HG03108 (cell line): ENCODE measurements at regions not wholly inside any gene's neighbourhood (a gene's known extent, or its start where the extent isn't known, plus 50 kb on each side); places are given as distances from the start of the nearest gene placed in this dataset.

Experiments used
- ATAC-seq: cut with Tn5 transposase; IDR thresholded peaks from one replicate; pipeline ENCODE4 v1.9.1; 2021; ENCODE audit warnings: moderate library complexity; ENCODE audit not compliant: unreplicated experiment

DNA sequence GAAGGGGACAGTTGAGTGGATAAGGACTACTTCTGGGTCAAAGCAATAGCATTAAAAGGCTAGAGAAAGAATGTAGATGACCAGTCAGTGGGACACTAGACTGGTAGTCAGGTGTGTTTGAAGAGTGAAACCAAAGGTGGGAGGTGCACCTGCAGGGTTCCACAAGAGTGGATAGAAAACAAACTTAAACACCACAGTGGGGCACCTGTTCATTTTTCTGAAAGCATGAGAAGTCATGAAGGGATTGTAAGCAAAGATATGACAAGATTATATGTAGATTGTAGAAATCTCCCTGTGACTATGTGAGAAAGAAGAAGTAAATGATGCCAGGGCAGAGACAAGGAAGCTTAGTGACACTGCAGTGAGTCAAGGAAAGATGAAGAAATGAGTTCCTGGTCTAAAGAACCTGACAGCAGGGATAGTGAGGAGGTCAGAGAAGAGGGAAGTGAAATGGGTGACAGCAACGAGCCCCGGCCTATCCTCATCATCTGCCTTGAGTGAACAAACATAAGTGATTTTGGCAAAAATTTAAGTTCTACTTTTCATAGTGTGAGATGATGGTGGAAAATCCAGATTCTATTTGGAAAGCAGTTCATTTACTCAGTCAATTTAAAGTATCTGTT is 296.9 kb downstream of the TLE4 start:
- no peak for ATAC-seq

DNA sequence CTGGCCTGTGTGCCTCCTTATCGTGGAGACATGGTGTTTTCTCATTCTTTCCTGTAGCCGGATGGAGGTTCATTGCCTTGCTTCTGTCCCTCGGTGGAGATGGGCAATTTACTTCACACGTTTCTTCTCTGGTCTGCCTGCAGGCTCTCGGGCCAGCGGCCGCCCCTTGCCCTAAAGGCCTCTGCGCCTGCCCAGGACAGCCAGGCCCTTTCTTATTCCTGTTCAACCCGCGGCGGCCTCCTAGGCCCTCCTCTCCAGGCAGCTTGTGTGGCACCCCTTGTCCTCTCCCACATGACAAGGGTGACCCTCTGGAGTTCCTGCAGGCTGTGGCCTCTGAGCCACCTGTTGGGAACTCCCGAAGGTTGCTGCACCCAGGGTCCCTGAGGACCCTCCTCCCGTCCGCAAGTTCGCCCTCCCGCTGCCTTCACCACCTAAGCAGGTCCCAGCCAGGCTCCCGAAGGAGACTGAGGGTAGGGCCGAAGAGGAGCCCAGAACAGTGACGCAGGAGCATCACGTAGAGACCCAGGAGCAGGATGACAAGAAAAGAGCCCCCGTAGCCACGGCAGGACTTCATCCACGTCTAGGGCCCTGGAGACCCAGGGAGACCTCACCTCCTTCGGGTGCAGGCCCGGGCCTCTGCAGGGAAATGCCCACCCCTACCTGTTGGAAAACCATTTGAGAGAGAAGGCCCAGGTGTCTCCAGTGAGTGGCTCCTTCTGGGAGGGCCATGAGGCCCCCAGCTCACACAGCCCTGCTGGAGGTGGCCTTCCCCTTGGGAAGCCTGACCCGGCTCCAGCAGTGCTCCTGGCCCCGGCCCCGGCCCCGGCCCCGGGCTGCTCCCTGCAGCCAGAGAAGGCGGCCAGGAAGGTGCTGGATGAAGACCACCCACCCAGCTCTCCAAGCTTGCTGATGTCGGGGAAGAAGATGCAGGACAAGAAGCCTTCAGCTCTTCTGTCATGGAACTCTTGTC is 291.4 kb downstream of the TLE4 start:
- no peak for ATAC-seq

DNA sequence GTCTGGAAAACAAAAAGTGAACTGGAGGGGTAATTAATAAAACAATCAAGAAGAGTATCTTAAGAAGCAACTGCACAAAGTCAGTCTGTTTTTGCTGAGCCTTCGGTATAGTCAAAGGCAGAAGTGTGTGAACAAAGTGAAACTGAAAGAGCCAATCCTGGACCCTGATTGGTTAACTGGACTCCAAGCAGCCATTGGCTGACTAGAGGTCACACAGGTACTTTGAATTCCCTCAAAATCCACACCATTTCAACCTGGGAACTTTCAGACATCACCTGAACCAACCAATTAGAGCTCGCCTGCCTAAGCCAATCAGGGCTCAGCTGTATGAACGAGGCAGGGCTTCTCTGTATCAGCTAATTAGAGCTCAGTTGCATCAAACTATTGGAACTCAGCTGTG is 286.7 kb downstream of the TLE4 start:
- ATAC-seq = no peak

DNA sequence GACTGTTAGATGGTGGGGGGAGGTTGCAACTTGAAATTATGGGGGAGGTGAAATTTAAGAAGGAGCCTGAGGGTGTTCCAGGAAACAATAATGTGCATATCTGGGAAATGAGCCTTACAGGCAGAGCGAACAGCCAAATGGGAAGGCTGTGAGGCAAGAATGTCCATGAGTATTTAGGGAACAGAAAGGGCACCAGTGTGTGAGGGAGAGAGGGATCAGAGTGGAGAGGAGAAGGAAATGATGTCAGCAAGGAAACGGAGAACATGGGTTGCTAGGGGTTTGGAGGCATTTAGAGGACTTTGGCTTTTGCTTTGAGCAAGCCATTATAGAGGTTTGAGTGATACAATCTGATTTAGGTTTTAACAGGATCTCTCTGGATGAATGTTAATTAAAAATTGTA is 285.4 kb downstream of the TLE4 start:
- no peak for ATAC-seq

DNA sequence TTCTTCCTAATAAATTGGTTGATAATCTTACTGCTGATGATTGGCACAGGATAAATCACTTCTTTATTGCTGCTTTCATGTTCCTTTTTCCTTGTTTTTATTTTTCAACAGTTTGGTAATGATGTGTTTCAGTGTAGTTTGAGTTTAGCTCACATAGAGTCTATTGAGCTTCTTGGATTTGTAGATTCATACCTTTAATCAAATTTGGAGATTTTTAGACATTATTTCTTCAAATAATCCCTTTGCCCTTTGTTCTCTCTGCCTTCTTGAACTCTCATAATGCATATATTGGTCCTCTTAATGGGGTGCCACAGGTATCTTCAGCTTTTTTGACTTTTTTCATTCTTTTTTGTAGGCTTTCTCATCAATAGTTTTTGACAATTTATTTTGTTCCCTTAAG is 275.3 kb downstream of the TLE4 start:
- no peak for ATAC-seq

DNA sequence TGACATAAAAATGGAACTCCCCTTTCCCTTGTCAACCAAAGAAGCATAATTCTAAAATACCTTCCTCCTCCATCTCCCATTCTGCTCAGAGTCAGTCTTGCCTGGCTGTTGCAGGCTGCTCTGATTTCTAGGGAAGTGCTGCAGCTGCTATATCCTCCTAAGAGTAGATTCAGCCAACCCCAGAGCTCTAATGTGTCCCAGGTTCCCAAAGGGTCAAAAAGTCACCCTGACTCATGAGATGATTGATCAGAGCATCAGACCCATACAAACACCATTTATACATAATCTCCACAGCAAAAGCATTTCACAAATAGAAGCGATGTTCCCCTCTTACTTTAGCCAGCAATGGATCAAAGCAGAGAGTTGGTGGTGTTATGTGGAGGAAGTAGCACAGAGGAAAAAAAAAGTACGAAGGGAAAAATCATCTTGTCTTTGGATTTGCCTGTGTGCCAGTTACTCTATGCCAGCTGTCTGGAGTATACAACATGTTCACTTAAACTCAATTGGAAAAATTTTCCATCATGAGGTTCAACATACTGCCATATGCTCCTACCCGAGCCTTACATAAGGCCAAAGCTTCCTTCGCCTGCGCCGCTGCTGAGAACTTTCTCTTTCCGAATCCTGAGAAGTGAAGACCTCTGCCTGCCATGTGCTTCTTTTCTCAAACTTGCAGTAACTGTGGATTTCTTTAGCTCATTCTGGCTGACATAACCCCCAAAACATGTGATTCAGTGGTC is 258.0 kb downstream of the TLE4 start:
- no peak for ATAC-seq

DNA sequence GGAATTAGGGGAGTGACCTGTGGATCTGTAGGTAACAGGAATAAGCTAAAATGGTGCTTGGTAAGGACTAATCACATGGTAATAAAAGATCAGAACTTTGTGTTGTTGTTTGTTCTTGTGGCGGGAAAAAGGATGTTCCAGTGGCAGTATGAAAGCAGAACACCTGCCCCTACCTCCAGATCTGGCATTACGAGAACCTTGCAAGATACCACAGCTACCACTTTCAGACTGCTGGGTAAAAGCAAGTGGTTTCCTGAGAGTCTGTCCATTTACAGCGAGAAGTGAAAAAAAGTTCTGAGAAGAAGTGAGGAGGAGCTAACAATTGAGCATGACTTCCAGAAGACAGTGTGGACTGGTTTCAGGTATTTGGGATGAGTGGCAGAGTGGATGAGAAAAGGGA is 252.5 kb downstream of the TLE4 start:
- peak; percentile 93 for ATAC-seq

DNA sequence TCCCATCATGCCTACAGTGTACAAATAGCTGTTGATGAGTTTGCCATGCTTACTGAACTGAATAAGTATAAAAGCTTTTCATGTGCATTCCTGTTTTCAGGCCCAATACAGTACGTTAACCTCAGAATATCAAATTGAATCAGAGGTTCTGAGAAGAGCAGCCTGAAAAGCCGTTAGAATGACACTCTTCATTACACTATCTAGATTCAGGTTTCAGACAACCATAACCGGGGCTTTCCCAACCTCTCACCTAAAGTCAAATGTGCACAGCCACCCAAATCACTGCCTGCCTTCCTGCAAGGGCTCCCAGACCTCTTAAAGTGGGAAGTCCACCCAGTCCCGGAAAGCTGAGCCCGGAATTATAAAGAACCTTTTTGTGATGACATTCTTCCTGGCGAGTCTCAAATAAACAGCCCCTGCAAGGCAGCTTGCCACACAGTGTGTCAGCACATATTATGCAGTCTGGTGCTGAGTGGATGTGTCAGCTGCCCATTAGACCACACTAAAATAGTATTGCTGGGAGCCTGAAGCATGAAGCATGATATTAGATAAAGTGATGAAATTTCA is 245.8 kb downstream of the TLE4 start:
- peak; percentile 78 for ATAC-seq

DNA sequence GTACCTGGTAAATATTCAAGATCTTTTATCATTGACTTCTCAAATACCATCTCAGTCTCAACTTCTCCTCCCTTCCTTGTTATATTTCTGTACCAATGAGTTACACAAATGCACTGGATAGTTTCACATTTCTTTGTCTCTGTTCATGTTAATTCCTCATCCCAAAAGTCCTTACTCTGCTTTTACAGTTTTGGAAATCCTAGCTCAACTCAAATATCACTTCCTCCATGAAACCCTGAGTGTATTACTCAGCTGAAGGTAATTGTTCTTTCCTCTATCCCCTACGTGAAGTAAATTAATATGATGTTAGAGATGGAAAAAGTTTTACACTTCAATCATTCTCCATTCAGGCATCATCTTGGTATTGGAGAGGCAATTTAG is 241.5 kb downstream of the TLE4 start:
- ATAC-seq = no peak

DNA sequence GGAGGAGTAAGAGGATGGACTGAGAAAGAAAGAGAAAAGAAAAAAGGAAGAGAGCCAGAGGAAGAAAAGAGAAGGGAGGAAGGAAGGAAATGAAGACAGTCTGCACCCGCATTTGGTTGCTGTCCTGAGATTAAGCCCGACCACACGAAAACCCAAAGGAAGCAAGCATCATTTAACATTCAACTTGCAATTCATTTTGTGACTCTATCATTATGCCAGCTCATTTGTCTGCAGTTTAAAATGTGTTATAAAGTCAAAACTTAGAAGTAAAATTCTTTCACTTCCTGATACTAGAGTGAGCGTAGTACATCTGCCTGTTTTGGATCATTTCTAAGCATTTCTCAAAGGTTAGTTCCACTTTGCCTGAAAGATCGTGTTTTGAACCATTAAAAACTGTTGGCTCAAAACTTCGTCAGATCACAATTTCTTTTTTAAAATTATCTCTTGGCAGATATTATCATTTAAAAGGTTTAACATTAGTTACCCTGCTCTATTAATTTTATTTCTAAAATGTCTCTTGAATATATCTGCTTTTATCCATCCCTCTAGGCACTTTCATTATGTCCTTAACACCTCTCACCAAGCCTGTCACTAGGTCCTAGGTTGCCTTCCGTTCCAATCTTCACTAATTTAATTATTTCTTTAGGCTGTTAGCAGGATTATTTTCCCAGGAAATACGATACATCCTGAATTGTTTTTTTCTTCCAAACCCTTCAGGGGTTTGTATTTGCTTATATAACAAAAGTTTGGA is 240.9 kb downstream of the TLE4 start:
- ATAC-seq = peak; percentile 84

DNA sequence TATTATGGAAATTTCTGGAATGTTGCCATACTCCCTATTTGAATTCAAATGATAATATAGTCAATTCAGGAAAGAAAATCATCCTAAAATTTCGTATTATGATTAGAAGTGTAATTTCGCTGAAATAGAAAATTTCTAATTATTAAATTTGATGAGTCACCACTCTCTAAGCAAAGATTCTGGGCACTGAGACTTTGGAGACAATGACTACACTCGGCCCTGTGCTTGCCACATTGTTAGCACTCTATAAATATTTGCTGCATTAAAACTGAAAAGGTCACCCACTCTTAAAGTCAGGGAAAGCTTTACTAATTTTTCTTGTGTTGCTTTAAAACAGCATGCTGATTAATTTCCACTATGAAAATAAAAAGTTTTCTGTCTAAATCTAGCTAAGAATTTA is 240.3 kb downstream of the TLE4 start:
- ATAC-seq = no peak

DNA sequence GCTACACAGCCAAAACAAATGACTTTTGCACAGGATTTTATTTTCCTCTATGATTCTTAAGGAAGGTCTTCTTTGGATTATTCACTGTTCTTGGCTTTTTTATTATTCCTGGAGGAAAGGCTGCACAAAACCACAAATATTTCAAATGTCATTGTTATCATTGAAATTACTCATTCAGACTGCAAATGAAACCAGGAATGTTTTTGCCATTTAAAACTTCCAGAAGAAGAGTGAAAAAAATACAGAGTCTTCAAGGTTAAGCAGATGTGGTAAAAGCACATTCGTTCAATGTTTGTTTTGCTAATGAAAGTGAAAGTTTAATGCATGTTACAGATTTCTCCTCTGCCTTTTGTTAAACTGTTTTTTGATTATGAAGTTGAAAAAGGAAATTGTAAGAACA is 238.2 kb downstream of the TLE4 start:
- ATAC-seq = no peak

DNA sequence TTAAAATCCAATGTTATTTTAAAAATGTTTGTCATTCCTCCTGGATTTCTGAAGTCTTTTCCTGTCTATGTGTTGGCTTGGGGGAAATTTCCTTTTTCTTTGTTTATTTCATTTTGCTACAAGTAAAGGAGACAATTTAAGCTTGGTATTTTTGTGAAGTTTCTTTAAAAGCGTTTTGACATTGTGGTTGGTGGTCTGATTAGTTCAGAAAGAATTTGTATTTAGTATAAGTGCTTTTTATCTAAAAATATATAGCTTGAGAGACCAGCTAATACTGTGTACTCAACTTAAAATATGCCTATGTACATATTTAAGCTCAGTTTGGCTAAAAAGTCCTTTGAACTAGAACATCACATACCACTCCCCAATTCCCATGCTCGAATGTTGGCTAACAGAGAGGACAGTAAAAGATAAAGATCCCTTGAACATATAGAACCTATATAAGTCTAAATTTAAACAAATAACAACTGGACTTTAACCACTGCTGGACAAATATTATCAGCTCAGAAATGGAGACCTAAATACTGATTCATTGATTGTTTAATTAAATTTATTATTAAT is 237.6 kb downstream of the TLE4 start:
- ATAC-seq = no peak

DNA sequence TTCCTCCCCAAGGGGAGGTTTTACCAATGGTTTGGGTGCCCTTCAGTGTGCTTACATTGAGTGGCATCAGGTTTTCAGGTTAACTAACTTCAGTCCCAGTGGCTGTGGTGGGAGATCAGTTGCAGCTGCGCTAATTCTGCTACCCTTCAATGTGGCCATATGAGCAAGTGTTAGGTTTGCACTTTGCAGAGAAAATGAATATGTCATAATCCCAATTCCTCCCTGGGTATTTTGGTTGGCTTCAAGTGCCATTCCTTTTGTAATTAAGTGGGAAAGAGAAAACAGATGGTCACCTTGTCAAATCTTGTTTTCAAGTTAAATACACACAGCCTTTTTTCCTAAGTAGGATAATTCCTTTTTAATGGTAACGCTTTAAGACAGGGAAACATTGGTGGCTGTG is 236.2 kb downstream of the TLE4 start:
- ATAC-seq = no peak

DNA sequence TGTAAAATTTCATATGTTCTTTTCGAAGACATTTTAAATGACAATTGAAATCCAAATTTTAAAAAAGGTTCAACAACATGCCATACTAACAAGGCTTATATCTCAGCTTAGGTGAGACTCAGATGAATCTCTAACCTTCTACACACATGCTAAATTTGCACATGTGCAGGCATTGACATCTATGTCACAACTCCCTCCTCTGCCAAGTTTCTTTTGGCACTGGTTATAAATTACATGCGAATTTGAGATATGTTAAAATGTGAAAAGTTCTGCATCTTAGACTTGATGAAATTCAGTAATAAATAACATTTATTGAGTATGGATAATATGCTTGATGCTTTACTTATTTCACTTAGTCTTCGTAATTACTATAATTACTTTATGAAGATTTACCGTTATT is 234.3 kb downstream of the TLE4 start:
- ATAC-seq = no peak

DNA sequence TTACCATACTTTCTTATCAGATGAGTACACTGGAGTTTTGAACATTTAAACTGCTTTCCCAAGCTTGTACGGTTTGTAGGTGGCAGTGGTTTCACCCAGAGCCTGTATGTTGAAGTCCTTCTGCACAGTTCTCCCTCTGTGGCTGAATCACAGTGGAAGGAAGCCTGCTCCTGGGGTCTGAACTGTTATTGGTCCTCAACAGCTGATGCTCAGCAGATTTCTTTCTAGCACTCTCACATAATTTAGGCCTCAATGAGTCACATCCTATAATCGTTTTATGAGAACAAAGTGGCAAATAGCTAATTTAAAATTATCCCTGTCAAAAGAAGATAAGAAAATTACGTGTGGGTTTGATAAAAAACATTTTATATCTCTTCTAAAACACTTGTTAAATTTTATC is 229.7 kb downstream of the TLE4 start:
- ATAC-seq = no peak

DNA sequence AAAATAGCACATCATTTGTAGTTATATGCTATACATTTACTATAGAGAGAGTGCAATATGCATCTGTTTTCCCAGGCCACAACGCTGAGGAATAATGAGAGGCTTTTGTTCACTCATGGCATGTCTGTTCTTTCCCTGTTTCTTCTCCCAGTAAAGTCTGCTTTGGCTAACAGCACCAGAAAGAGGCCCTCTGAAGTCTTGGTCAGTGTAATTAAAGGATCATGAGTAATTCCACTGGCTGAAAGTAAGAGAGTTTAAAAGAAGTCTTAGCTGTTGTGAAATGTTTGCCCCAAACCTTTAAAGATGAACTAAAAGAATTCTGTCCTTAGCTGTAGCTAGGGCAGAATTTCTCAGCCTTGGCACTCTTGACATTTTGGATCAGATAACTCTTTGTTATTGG is 228.8 kb downstream of the TLE4 start:
- ATAC-seq = no peak

DNA sequence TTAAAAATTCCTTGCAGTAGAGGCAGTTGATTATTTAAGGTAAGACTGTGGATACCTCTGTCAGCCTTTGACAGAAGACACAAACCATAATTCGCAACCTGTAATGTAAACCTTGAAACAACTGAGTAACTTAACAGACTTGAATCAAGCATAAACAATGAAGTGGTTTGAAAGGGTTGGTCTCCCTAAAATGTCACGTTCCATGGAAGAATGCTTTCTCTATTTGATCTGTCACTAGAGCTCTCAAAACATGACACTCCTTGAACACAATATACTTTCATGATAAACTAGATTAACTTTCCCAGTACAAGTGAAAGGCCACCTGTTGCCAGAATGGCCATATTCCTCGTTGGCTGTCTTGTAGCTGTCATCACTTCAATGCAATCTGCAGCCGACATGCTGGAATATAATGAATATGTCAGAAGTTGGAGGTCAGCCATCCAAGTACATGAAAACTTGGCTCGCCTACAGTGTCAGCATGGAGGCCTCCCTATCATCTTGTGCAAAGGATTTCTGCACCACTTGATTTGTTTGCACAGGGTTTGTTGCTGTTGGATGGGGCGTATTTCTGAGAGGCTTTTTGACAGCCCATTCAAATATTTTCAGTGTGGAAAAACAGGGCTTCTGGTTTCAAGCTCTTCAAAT is 228.0 kb downstream of the TLE4 start:
- no peak for ATAC-seq

DNA sequence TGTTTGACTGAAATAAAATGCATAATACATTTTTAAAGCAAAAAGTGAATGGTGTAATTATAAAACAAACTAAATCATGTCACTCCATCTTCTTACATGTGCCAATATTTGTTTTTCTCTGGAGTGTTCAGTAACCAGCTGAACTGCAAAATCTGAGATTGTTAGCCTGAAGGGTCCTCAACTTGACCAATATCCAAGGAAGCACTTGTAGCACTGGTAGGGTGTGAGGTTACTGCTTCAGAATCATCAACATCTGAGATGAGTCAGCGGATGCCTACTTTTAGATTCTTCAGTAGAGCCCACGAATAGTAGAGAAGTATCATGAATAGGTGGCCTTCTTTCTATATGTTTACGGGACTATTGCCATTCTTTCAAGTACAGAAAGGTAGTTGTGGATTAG is 226.7 kb downstream of the TLE4 start:
- no peak for ATAC-seq

DNA sequence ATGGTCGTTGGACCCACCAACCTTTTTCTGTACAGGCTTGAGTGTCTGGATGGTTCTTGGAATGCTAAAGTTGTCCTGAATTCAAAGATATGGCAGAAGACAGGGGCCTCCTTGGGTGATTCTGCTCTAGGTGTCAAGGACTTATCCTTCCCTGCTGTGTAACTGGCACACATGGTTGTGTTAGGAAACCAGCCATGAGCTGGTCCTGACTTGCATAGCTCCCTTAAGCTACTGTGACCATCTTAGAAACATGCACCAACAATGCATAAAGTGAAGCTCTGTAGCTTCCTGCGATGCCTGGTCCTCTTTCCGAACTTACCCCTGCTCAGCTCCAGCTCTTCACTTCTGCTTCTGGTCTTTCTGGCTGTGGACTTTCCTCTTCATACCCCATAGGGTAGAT is 224.6 kb downstream of the TLE4 start:
- ATAC-seq = no peak
